ENCODE measurements at regions not wholly inside any gene's neighbourhood (a gene's known extent, or its start where the extent isn't known, plus 50 kb on each side); places are given as distances from the start of the nearest gene placed in this dataset.
A peak's percentile ranks its signal among the peaks of the same experiment; 100 is the strongest.

GRCh38 chr14:66092206-66092605 lies 394.0 kb upstream of the CCDC196 start:
- DNase-seq (no peak), ATAC-seq (no peak)
- Histone ChIP-seq H3K4me3 (ENCODE audit: low read length) (no peak overlapping the region), H3K27me3 (ENCODE audit: control insufficient read depth, insufficient read depth) (no peaks in the 10 kb centered on the region), H3K27ac (ENCODE audit: low read length) (no peak overlapping the region), H3K4me1 (ENCODE audit: control insufficient read depth, insufficient read depth, low read length) (no peaks in the 10 kb centered on the region), H3K9me3 (ENCODE audit: control insufficient read depth, low read length) (no peaks in the 10 kb centered on the region)
- intact Hi-C loops (cut with DNase I), result no loop called here
- WGBS, result 87% methylated on average over 1 of the region's 1 CpG

GRCh38 chr14:66092748-66093147 lies 393.4 kb upstream of the CCDC196 start:
- H3K27ac ChIP-seq (ENCODE audit: low read length), result no peak overlapping the region
- H3K27me3 ChIP-seq (ENCODE audit: control insufficient read depth, insufficient read depth), result no peaks in the 10 kb centered on the region
- WGBS, result 90% methylated on average over 12 of the region's 12 CpGs
- no peak overlapping the region for H3K4me3 ChIP-seq (ENCODE audit: low read length)
- DNase-seq (no peak), ATAC-seq (no peak)
- H3K4me1 ChIP-seq (ENCODE audit: control insufficient read depth, insufficient read depth, low read length), result no peaks in the 10 kb centered on the region
- no peaks in the 10 kb centered on the region for H3K9me3 ChIP-seq (ENCODE audit: control insufficient read depth, low read length)
- intact Hi-C loops (cut with DNase I), result no loop called here

- Histone ChIP-seq H3K4me3 (ENCODE audit: low read length) (no peak overlapping the region), H3K27me3 (ENCODE audit: control insufficient read depth, insufficient read depth) (no peaks in the 10 kb centered on the region), H3K27ac (ENCODE audit: low read length) (no peak overlapping the region), H3K9me3 (ENCODE audit: control insufficient read depth, low read length) (no peaks in the 10 kb centered on the region), H3K4me1 (ENCODE audit: control insufficient read depth, insufficient read depth, low read length) (no peaks in the 10 kb centered on the region)
- intact Hi-C loops (cut with DNase I), result no loop called here
- peak in 1 of 3 donors; percentile 54 for DNase-seq
- WGBS, result 94% methylated on average over 38 of the region's 38 CpGs
- peak in 1 of 2 donors; percentile 31 for ATAC-seq
Observed at GRCh38 chr14:66094001-66094727, 392.0 kb upstream of the CCDC196 start.

- DNase-seq (no peak), ATAC-seq (no peak)
- Histone ChIP-seq H3K4me1 (ENCODE audit: control insufficient read depth, insufficient read depth, low read length) (no peaks in the 10 kb centered on the region), H3K27me3 (ENCODE audit: control insufficient read depth, insufficient read depth) (no peaks in the 10 kb centered on the region), H3K9me3 (ENCODE audit: control insufficient read depth, low read length) (no peaks in the 10 kb centered on the region), H3K4me3 (ENCODE audit: low read length) (no peak overlapping the region), H3K27ac (ENCODE audit: low read length) (no peak overlapping the region)
- WGBS, result 88% methylated on average over 4 of the region's 4 CpGs
- intact Hi-C loops (cut with DNase I), result no loop called here
Observed at GRCh38 chr14:66099451-66099850, 386.7 kb upstream of the CCDC196 start.

GRCh38 chr14:66099931-66100330 lies 386.2 kb upstream of the CCDC196 start:
- Histone ChIP-seq H3K27ac (ENCODE audit: low read length) (no peak overlapping the region), H3K27me3 (ENCODE audit: control insufficient read depth, insufficient read depth) (no peaks in the 10 kb centered on the region), H3K9me3 (ENCODE audit: control insufficient read depth, low read length) (no peaks in the 10 kb centered on the region), H3K4me1 (ENCODE audit: control insufficient read depth, insufficient read depth, low read length) (no peaks in the 10 kb centered on the region), H3K4me3 (ENCODE audit: low read length) (no peak overlapping the region)
- WGBS, result 93% methylated on average over 1 of the region's 1 CpG
- no peak for DNase-seq
- intact Hi-C loops (cut with DNase I), result no loop called here
- no peak for ATAC-seq

GRCh38 chr14:66101662-66102061 lies 384.5 kb upstream of the CCDC196 start:
- ATAC-seq, result peak in 1 of 2 donors; percentile 31
- no peaks in the 10 kb centered on the region for H3K4me1 ChIP-seq (ENCODE audit: control insufficient read depth, insufficient read depth, low read length)
- H3K27me3 ChIP-seq (ENCODE audit: control insufficient read depth, insufficient read depth), result no peaks in the 10 kb centered on the region
- H3K9me3 ChIP-seq (ENCODE audit: control insufficient read depth, low read length), result no peaks in the 10 kb centered on the region
- WGBS, result 60% methylated on average over 1 of the region's 1 CpG
- DNase-seq, result no peak
- H3K4me3 ChIP-seq (ENCODE audit: low read length), result no peak overlapping the region
- intact Hi-C loops (cut with DNase I), result no loop called here
- H3K27ac ChIP-seq (ENCODE audit: low read length), result no peak overlapping the region

- H3K27me3 ChIP-seq (ENCODE audit: control insufficient read depth, insufficient read depth), result no peaks in the 10 kb centered on the region
- no peaks in the 10 kb centered on the region for H3K4me1 ChIP-seq (ENCODE audit: control insufficient read depth, insufficient read depth, low read length)
- no peaks in the 10 kb centered on the region for H3K9me3 ChIP-seq (ENCODE audit: control insufficient read depth, low read length)
- ATAC-seq (no peak), DNase-seq (no peak)
- H3K27ac ChIP-seq (ENCODE audit: low read length), result no peak overlapping the region
- intact Hi-C loops (cut with DNase I), result no loop called here
- no peak overlapping the region for H3K4me3 ChIP-seq (ENCODE audit: low read length)
- WGBS, result 89% methylated on average over 5 of the region's 5 CpGs
Observed at GRCh38 chr14:66104486-66104885, 381.7 kb upstream of the CCDC196 start.

GRCh38 chr14:66105815-66106214 lies 380.4 kb upstream of the CCDC196 start:
- 50% methylated on average over 4 of the region's 4 CpGs for WGBS
- DNase-seq (no peak), ATAC-seq (peak; percentile 27 to 83)
- no peak overlapping the region for H3K4me3 ChIP-seq (ENCODE audit: low read length)
- H3K4me1 ChIP-seq (ENCODE audit: control insufficient read depth, insufficient read depth, low read length), result no peaks in the 10 kb centered on the region
- intact Hi-C loops (cut with DNase I), result no loop called here
- H3K27me3 ChIP-seq (ENCODE audit: control insufficient read depth, insufficient read depth), result no peaks in the 10 kb centered on the region
- no peaks in the 10 kb centered on the region for H3K9me3 ChIP-seq (ENCODE audit: control insufficient read depth, low read length)
- no peak overlapping the region for H3K27ac ChIP-seq (ENCODE audit: low read length)

GRCh38 chr14:66109426-66109825 lies 376.7 kb upstream of the CCDC196 start:
- no peaks in the 10 kb centered on the region for H3K27me3 ChIP-seq (ENCODE audit: control insufficient read depth, insufficient read depth)
- no peaks in the 10 kb centered on the region for H3K9me3 ChIP-seq (ENCODE audit: control insufficient read depth, low read length)
- intact Hi-C loops (cut with DNase I), result no loop called here
- WGBS, result 93% methylated on average over 1 of the region's 1 CpG
- no peak overlapping the region for H3K27ac ChIP-seq (ENCODE audit: low read length)
- ATAC-seq (no peak), DNase-seq (no peak)
- no peaks in the 10 kb centered on the region for H3K4me1 ChIP-seq (ENCODE audit: control insufficient read depth, insufficient read depth, low read length)
- H3K4me3 ChIP-seq (ENCODE audit: low read length), result no peak overlapping the region

- no peak overlapping the region for H3K4me3 ChIP-seq (ENCODE audit: low read length)
- H3K4me1 ChIP-seq (ENCODE audit: control insufficient read depth, insufficient read depth, low read length), result no peaks in the 10 kb centered on the region
- H3K27ac ChIP-seq (ENCODE audit: low read length), result no peak overlapping the region
- DNase-seq, result no peak
- ATAC-seq, result no peak
- intact Hi-C loops (cut with DNase I), result no loop called here
- 89% methylated on average over 6 of the region's 6 CpGs for WGBS
- no peaks in the 10 kb centered on the region for H3K27me3 ChIP-seq (ENCODE audit: control insufficient read depth, insufficient read depth)
- no peaks in the 10 kb centered on the region for H3K9me3 ChIP-seq (ENCODE audit: control insufficient read depth, low read length)
Observed at GRCh38 chr14:66111891-66112290, 374.3 kb upstream of the CCDC196 start.

- Histone ChIP-seq H3K27ac (ENCODE audit: low read length) (no peak overlapping the region), H3K4me1 (ENCODE audit: control insufficient read depth, insufficient read depth, low read length) (no peaks in the 10 kb centered on the region), H3K9me3 (ENCODE audit: control insufficient read depth, low read length) (no peaks in the 10 kb centered on the region), H3K4me3 (ENCODE audit: low read length) (no peak overlapping the region), H3K27me3 (ENCODE audit: control insufficient read depth, insufficient read depth) (no peaks in the 10 kb centered on the region)
- intact Hi-C loops (cut with DNase I), result no loop called here
- 74% methylated on average over 3 of the region's 3 CpGs for WGBS
- ATAC-seq (no peak), DNase-seq (no peak)
Observed at GRCh38 chr14:66114071-66114470, 372.1 kb upstream of the CCDC196 start.
